ENCODE measurements at regions not wholly inside any gene's neighbourhood (a gene's known extent, or its start where the extent isn't known, plus 50 kb on each side); places are given as distances from the start of the nearest gene placed in this dataset.

DNA sequence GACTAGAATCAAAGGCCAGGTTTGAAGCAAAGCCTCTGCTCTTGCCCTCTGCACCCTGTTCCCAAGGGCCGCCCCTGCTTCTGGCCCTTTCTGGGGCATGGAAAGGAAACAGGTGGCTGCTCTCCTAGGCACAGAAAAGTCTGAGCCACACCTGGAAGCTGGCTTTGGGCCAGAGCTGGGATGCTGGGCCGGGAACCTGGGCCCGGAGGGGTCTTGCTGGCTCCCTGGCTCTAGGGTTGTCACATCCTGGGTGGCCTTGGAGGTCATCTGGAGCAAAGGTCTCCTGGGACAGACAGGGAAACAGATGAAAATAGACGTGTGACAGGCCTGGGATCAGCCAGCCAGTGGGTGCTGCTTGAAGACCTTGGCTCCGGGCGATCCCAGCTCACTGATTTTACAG lies 74.1 kb upstream of the LHX1 start:
- H3K9me2 ChIP-seq (ENCODE audit: insufficient read depth) = no peaks in the 10 kb centered on the region
- no peak for DNase-seq (ENCODE audit: low spot score)
- no peaks in the 10 kb centered on the region for H4K20me1 ChIP-seq (replicated peaks; ENCODE audit: insufficient read depth)
- H3F3A ChIP-seq (replicated peaks; ENCODE audit: low read depth) = no peaks in the 10 kb centered on the region
- H3K27me3 Mint-ChIP-seq (ENCODE audit: insufficient read depth, low read depth, poor library complexity) = peaks cover 6% of the 10 kb centered on the region
- no peaks in the 10 kb centered on the region for H3K27me3 ChIP-seq (ENCODE audit: insufficient read depth)
- H3K4me1 Mint-ChIP-seq = peaks cover 17% of the 10 kb centered on the region
- TF ChIP-seq, protein P1, sequence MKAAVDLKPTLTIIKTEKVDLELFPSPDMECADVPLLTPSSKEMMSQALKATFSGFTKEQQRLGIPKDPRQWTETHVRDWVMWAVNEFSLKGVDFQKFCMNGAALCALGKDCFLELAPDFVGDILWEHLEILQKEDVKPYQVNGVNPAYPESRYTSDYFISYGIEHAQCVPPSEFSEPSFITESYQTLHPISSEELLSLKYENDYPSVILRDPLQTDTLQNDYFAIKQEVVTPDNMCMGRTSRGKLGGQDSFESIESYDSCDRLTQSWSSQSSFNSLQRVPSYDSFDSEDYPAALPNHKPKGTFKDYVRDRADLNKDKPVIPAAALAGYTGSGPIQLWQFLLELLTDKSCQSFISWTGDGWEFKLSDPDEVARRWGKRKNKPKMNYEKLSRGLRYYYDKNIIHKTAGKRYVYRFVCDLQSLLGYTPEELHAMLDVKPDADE (IDR thresholded peaks at IDR 0.05) = no peak
- TF ChIP-seq EZH2phosphoT487 (IDR thresholded peaks at IDR 0.05; ENCODE audit: unreplicated experiment) (no peak), ZNF114 (CRISPR knock-in tag; IDR thresholded peaks at IDR 0.05) (no peak), STAT1 (IDR thresholded peaks at IDR 0.05; ENCODE audit: unreplicated experiment) (no peak), ZNF462 (CRISPR knock-in tag; IDR thresholded peaks at IDR 0.05) (no peak)
- no peak overlapping the region for H2AFZ ChIP-seq
- no peak overlapping the region for H3K27ac ChIP-seq (ENCODE audit: low read depth)
- H3K4me2 ChIP-seq = no peak overlapping the region
- no peaks in the 10 kb centered on the region for H3K4me1 ChIP-seq (ENCODE audit: insufficient read depth)
- no peaks in the 10 kb centered on the region for H3K79me2 ChIP-seq (replicated peaks; ENCODE audit: insufficient read depth)
- H3K27ac Mint-ChIP-seq = no peak overlapping the region
- H3K36me3 Mint-ChIP-seq (ENCODE audit: low read depth) = no peaks in the 10 kb centered on the region
- no peak overlapping the region for H3K4me3 ChIP-seq
- no peaks in the 10 kb centered on the region for H3K36me3 ChIP-seq (ENCODE audit: insufficient read depth)
- no peak overlapping the region for H3K4me3 Mint-ChIP-seq
- ATAC-seq = no peak
- no peaks in the 10 kb centered on the region for H3K9me3 Mint-ChIP-seq

All from GM23338 (cell line).